HEK293 (cell line): ENCODE measurements at regions not wholly inside any gene's neighbourhood (a gene's known extent, or its start where the extent isn't known, plus 50 kb on each side); places are given as distances from the start of the nearest gene placed in this dataset.
"Not testable (repeated sequence)": the region's sequence is repeated elsewhere in the genome, so short reads cannot be mapped to it uniquely, and the experiment has no call there.

Source experiments
- CTCF ChIA-PET: fragments of 350-600 bp; formaldehyde crosslinking; extraction: SDS; loops from one replicate; lab custom pipeline; 2021; ENCODE audit warnings: antibody characterized with exemption; lab: Yijun Ruan, JAX
- POLR2A ChIA-PET: fragments of 300-600 bp; formaldehyde crosslinking; extraction: SDS; loops from one replicate; lab custom pipeline; 2020; ENCODE audit warnings: antibody characterized with exemption, inconsistent platforms; lab: Yijun Ruan, JAX
- H3K27ac ChIP-seq: fragments of 200-500 bp; sonication (Bioruptor generic); 2 replicates; pipeline ENCODE4 v1.5.1; 2014; ENCODE audit warnings: low read depth, low read length, control low read depth, inconsistent platforms; ENCODE audit errors: extremely low read depth
- H3K36me3 ChIP-seq, 2 experiments: fragments of 200-500 bp in 1 of 2; sonication (Bioruptor generic) in 1 of 2; 1 replicate in 1 of 2; 2 replicates in 1 of 2; pipeline ENCODE4 v1.5.1; 2014 to 2017; ENCODE audit warnings: inconsistent platforms in 2 of 2, low read length in 2 of 2; ENCODE audit not compliant: control insufficient read depth in 2 of 2, insufficient read depth in 1 of 2
- H3K4me1 ChIP-seq: fragments of 200-500 bp; sonication (Bioruptor generic); 2 replicates; pipeline ENCODE4 v1.5.1; 2014; ENCODE audit warnings: mild to moderate bottlenecking, low read length, inconsistent platforms; ENCODE audit not compliant: control insufficient read depth, insufficient read depth
- H3K4me3 ChIP-seq: 2 replicates; pipeline ENCODE4 v1.5.1; 2011; ENCODE audit warnings: low read depth, mild to moderate bottlenecking, control low read depth, low read length, moderate library complexity
- H3K9me3 ChIP-seq: fragments of 200-500 bp; sonication (Bioruptor generic); 2 replicates; pipeline ENCODE4 v1.5.1; 2014; ENCODE audit warnings: low read depth, low read length, inconsistent platforms; ENCODE audit not compliant: control insufficient read depth, insufficient read depth
- HOXC10 ChIP-seq: sonication (generic); formaldehyde crosslinking; IDR thresholded peaks from 2 replicates; pipeline ENCODE4 v1.8.1; 2023; ENCODE audit warnings: mild to moderate bottlenecking, missing genetic modification reagents
- IKZF3 ChIP-seq: fragments of 450-650 bp; IDR thresholded peaks from 2 replicates; pipeline ENCODE4 v1.5.0; 2018; ENCODE audit warnings: missing biosample characterization, mild to moderate bottlenecking, missing genetic modification characterization, moderate library complexity
- ZBTB20 ChIP-seq: fragments of 450-650 bp; formaldehyde crosslinking; IDR thresholded peaks from 2 replicates; pipeline ENCODE4 v1.5.1; 2016; ENCODE audit warnings: missing biosample characterization, missing genetic modification characterization
- ZFHX2 ChIP-seq: fragments of 450-650 bp; formaldehyde crosslinking; conservative IDR thresholded peaks from 2 replicates; pipeline ENCODE4 v1.5.1; 2016; ENCODE audit warnings: missing biosample characterization, missing genetic modification characterization
- ZNF146 ChIP-seq: fragments of 450-650 bp; formaldehyde crosslinking; IDR thresholded peaks from 2 replicates; pipeline ENCODE4 v1.5.1; 2016; ENCODE audit warnings: missing biosample characterization, missing genetic modification characterization
- ZNF48 ChIP-seq: fragments of 450-650 bp; formaldehyde crosslinking; IDR thresholded peaks from 2 replicates; pipeline ENCODE4 v1.5.1; 2016; ENCODE audit warnings: missing biosample characterization, missing genetic modification characterization
- ZNF501 ChIP-seq: fragments of 450-650 bp; formaldehyde crosslinking; IDR thresholded peaks from 2 replicates; pipeline ENCODE4 v1.5.1; 2016; ENCODE audit warnings: missing biosample characterization, missing genetic modification characterization
- ZNF510 ChIP-seq: fragments of 450-650 bp; formaldehyde crosslinking; IDR thresholded peaks from 2 replicates; pipeline ENCODE4 v1.5.1; 2018; ENCODE audit warnings: mild to moderate bottlenecking, missing genetic modification characterization, missing biosample characterization; ENCODE audit not compliant: insufficient replicate concordance
- ZNF521 ChIP-seq: fragments of 450-650 bp; formaldehyde crosslinking; IDR thresholded peaks from 2 replicates; pipeline ENCODE4 v1.5.1; 2017; ENCODE audit warnings: missing biosample characterization, mild to moderate bottlenecking, missing genetic modification characterization
- ZNF585B ChIP-seq: fragments of 450-650 bp; formaldehyde crosslinking; IDR thresholded peaks from 2 replicates; pipeline ENCODE4 v1.5.1; 2016; ENCODE audit warnings: missing biosample characterization, missing genetic modification characterization
- ZNF654 ChIP-seq: fragments of 450-650 bp; formaldehyde crosslinking; IDR thresholded peaks from 2 replicates; pipeline ENCODE4 v1.5.1; 2016; ENCODE audit warnings: low read depth, missing biosample characterization, missing genetic modification characterization
- TF ChIP-seq, protein P1 (sequence below): fragments of 450-650 bp; formaldehyde crosslinking; IDR thresholded peaks from 2 replicates; pipeline ENCODE4 v1.5.1; 2016; ENCODE audit warnings: missing biosample characterization, missing genetic modification characterization
- TF ChIP-seq, protein P2 (sequence below): fragments of 450-650 bp; formaldehyde crosslinking; IDR thresholded peaks from 2 replicates; pipeline ENCODE4 v1.5.1; 2016; ENCODE audit warnings: missing biosample characterization, missing genetic modification characterization

GRCh38 chr20:30581839-30582238, 675.6 kb upstream of the DEFB115 start:
- peak; percentile 64 for TF ChIP-seq ZNF654
- H3K4me1 ChIP-seq, H3K4me3 ChIP-seq, POLR2A ChIA-PET, H3K27ac ChIP-seq, H3K36me3 ChIP-seq, H3K9me3 ChIP-seq: not testable (repeated sequence)
- CTCF ChIA-PET: interaction anchor here (0.7 to 1.2 kb wide), 2 partner anchors 20 to 204 kb away, joined by 3 to 4 read pairs; no protein-coding TSS in a partner anchor

DNA sequence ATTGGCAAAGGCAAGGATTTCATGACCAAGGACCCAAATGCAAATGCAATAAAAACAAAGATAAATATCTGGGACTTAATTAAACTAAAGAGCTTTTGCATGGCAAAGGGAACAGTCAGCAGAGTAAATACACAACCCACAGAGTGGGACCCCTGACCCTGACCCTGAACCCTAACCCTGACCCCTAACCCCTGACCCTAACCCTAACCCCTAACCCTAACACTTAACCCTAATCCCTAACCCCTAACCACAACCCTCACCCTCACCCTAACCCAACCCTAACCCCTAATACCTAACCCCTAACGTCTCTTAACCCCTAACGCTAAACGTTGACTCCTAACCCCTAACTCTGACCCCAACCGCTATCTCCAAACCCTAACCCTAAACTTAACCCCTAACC, 673.1 kb upstream of the DEFB115 start:
- H3K36me3 ChIP-seq, H3K4me1 ChIP-seq, CTCF ChIA-PET, H3K27ac ChIP-seq, POLR2A ChIA-PET, H3K4me3 ChIP-seq, H3K9me3 ChIP-seq: not testable (repeated sequence)

- H3K9me3 ChIP-seq, H3K27ac ChIP-seq, H3K36me3 ChIP-seq, CTCF ChIA-PET, H3K4me3 ChIP-seq, H3K4me1 ChIP-seq, POLR2A ChIA-PET: not testable (repeated sequence)
These were observed 672.1 kb upstream of the DEFB115 start for GRCh38 chr20:30585244-30585796.

DNA sequence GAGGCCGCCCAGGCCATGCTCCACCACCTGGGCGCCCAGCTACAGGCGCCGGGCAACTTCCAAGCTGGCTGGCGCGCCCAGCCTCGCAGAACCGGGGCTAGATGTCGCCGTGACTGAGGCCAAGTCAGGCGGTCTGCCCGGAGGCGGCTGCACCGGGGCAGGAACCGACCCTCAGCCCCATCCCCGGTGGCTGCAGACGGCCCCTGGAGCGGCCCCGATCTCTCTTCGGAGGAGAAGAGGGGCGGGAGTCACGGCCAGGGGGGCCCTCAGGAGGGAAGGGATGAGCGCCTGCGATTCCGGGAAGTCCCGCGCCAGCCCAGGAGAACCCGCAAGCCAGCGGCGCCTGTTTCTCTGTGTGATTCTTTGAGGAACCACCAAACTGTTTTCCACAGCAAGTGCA, 671.3 kb upstream of the DEFB115 start:
- CTCF ChIA-PET: not testable (repeated sequence)

DNA sequence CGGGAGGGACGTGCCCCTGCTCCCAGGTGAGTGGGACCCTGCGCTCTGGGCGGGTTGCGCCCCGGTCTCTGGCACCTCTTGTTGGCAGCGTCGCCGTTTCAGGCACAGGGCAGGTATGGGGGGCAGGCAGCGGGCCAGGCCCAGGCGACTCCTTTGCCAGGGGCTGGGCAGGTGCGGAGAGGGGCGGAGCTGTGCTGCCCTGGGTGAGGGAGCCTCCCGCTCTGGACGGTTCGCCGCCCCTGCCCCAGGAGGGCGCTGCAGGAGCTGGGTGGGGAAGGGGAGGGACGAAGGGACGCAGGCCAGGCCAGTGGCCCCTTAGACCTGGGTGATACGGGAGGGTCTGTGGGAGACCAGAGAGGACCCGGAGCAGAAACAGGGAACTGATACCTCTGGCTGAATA, 663.9 kb upstream of the DEFB115 start:
- no peaks in the 10 kb centered on the region for H3K36me3 ChIP-seq
- no peaks in the 10 kb centered on the region for H3K9me3 ChIP-seq
- no peak overlapping the region for H3K27ac ChIP-seq
- CTCF ChIA-PET: no interaction called here
- POLR2A ChIA-PET: no interaction called here
- no peak overlapping the region for H3K4me3 ChIP-seq
- no peaks in the 10 kb centered on the region for H3K4me1 ChIP-seq
- TF ChIP-seq HOXC10 (CRISPR knock-in tag) (no peak), ZNF146 (tag by site-specific recombination) (no peak)

More for the DNA sequence above, 671.3 kb upstream of the DEFB115 start:
- H3K27ac ChIP-seq, H3K4me3 ChIP-seq, H3K36me3 ChIP-seq, H3K4me1 ChIP-seq, POLR2A ChIA-PET, H3K9me3 ChIP-seq: not testable (repeated sequence)

DNA sequence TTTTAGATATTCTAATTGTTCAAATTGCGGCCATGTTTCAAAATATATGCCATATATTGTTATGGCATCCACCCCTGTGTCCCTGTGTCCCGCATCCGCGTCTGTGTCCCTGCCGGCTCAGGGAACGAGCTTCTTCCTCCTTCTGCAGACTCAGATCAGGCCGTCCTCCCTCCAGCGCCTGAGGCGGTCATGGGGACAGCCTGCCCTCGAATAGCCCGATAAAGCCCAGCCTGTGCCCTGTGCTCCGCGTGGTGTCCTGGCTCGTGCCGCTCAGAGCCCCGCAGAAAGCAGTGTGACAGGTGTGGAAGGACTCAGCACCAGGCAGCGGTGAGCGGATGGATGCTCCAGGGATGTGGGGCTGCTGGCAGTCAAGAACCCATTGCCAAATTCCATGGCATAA, 663.4 kb upstream of the DEFB115 start:
- POLR2A ChIA-PET: no interaction called here
- H3K27ac ChIP-seq: no peak overlapping the region
- H3K4me3 ChIP-seq: no peak overlapping the region
- H3K4me1 ChIP-seq: no peaks in the 10 kb centered on the region
- H3K9me3 ChIP-seq: no peaks in the 10 kb centered on the region
- CTCF ChIA-PET: no interaction called here
- no peaks in the 10 kb centered on the region for H3K36me3 ChIP-seq
- TF ChIP-seq, protein P1, sequence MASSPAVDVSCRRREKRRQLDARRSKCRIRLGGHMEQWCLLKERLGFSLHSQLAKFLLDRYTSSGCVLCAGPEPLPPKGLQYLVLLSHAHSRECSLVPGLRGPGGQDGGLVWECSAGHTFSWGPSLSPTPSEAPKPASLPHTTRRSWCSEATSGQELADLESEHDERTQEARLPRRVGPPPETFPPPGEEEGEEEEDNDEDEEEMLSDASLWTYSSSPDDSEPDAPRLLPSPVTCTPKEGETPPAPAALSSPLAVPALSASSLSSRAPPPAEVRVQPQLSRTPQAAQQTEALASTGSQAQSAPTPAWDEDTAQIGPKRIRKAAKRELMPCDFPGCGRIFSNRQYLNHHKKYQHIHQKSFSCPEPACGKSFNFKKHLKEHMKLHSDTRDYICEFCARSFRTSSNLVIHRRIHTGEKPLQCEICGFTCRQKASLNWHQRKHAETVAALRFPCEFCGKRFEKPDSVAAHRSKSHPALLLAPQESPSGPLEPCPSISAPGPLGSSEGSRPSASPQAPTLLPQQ (tag by site-specific recombination): no peak
- TF ChIP-seq ZFHX2 (tag by site-specific recombination) (no peak), ZBTB20 (tag by site-specific recombination) (no peak), IKZF3 (tag by site-specific recombination) (no peak), ZNF48 (tag by site-specific recombination) (no peak), ZNF501 (no peak), ZNF521 (no peak), ZNF510 (no peak), ZNF654 (no peak), ZNF585B (tag by site-specific recombination) (no peak)
- TF ChIP-seq, protein P2, sequence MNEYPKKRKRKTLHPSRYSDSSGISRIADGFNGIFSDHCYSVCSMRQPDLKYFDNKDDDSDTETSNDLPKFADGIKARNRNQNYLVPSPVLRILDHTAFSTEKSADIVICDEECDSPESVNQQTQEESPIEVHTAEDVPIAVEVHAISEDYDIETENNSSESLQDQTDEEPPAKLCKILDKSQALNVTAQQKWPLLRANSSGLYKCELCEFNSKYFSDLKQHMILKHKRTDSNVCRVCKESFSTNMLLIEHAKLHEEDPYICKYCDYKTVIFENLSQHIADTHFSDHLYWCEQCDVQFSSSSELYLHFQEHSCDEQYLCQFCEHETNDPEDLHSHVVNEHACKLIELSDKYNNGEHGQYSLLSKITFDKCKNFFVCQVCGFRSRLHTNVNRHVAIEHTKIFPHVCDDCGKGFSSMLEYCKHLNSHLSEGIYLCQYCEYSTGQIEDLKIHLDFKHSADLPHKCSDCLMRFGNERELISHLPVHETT (tag by site-specific recombination): no peak
